WERI-Rb-1 (cell line): ENCODE measurements at regions not wholly inside any gene's neighbourhood (a gene's known extent, or its start where the extent isn't known, plus 50 kb on each side); places are given as distances from the start of the nearest gene placed in this dataset.

Experiments
- DNase-seq: peaks from one replicate; pipeline ENCODE4 v3.0.0-alpha.2; 2020
- H3K27ac ChIP-seq: fragments of 250-450 bp; sonication (Bioruptor Pico); 2 replicates; pipeline ENCODE4 v1.5.1; 2020; ENCODE audit warnings: mild to moderate bottlenecking, moderate library complexity
- H3K27me3 ChIP-seq: fragments of 250-450 bp; sonication (Bioruptor Pico); 2 replicates; pipeline ENCODE4 v1.5.1; 2021; ENCODE audit warnings: mild to moderate bottlenecking, low read depth, moderate library complexity; ENCODE audit not compliant: insufficient read depth, severe bottlenecking
- H3K36me3 ChIP-seq: fragments of 250-450 bp; sonication (Bioruptor Pico); 2 replicates; pipeline ENCODE4 v1.5.1; 2020; ENCODE audit warnings: mild to moderate bottlenecking, moderate library complexity
- H3K4me3 ChIP-seq: 2 replicates; pipeline ENCODE4 v1.5.1; 2011; ENCODE audit warnings: low read depth, mild to moderate bottlenecking, control low read depth, low read length
- H3K9me3 ChIP-seq: fragments of 250-450 bp; sonication (Bioruptor Pico); 2 replicates; pipeline ENCODE4 v1.5.1; 2021; ENCODE audit warnings: mild to moderate bottlenecking, moderate library complexity; ENCODE audit not compliant: severe bottlenecking
- CTCF ChIP-seq: IDR thresholded peaks from 2 replicates; pipeline ENCODE4 v1.5.1; 2011; ENCODE audit warnings: low read depth, mild to moderate bottlenecking, control low read depth, inconsistent platforms, low read length

- Histone ChIP-seq H3K4me3 (no peak overlapping the region), H3K27ac (no peak overlapping the region), H3K27me3 (no peaks in the 10 kb centered on the region), H3K9me3 (no peaks in the 10 kb centered on the region), H3K36me3 (no peaks in the 10 kb centered on the region)
- no peak for DNase-seq
- no peak for TF ChIP-seq CTCF
Measured at GRCh38 chr13:50441130-50441529, 402.4 kb downstream of the DLEU7 start.

DNA sequence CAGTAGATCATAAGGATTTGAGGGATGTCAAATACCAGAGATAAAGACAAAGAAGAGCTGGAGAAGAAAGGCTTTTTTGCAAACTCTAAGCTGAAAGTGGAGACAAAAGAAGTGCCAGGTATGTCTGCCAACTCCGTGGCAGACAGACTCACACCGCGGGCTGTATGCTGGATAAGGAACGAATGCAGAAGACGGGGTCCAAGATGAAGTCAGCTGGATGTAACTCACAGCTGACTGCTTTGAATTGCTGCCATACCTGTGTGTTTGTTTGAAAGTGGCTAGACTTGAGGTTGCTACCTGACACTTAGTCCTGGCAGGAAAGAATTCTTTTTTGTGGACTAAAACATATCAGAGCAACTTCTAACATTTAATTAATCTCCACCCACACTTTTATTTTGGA lies 398.8 kb downstream of the DLEU7 start:
- no peak for DNase-seq
- Histone ChIP-seq H3K9me3 (no peaks in the 10 kb centered on the region), H3K4me3 (no peak overlapping the region), H3K27me3 (no peaks in the 10 kb centered on the region), H3K27ac (no peak overlapping the region), H3K36me3 (no peaks in the 10 kb centered on the region)
- TF ChIP-seq CTCF = no peak

DNA sequence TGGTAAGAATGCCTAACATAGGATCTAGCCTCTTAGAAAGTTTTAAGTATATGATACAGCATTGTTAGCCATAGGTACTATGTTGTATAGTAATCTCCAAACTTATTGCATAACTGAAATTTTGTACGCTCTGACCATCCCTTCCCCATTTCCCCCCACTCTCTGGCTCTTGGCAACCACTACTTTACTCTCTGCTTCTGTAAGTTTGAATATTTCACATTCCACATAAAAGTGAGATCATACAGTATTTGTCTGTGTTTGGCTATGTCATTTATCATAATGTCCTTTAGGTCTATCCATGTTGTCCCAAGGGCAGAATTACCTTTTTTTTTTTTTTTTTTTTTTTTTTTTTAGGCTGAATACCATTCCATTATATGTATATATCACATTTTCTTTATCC lies 396.9 kb downstream of the DLEU7 start:
- H3K27me3 ChIP-seq = no peaks in the 10 kb centered on the region
- H3K4me3 ChIP-seq = no peak overlapping the region
- no peak for DNase-seq
- no peak overlapping the region for H3K27ac ChIP-seq
- no peaks in the 10 kb centered on the region for H3K9me3 ChIP-seq
- H3K36me3 ChIP-seq = no peaks in the 10 kb centered on the region
- TF ChIP-seq CTCF = no peak

GRCh38 chr13:50448535-50448998 lies 394.9 kb downstream of the DLEU7 start:
- Histone ChIP-seq H3K4me3 (no peak overlapping the region), H3K27me3 (no peaks in the 10 kb centered on the region), H3K27ac (no peak overlapping the region), H3K36me3 (no peaks in the 10 kb centered on the region), H3K9me3 (no peaks in the 10 kb centered on the region)
- TF ChIP-seq CTCF = no peak
- no peak for DNase-seq

DNA sequence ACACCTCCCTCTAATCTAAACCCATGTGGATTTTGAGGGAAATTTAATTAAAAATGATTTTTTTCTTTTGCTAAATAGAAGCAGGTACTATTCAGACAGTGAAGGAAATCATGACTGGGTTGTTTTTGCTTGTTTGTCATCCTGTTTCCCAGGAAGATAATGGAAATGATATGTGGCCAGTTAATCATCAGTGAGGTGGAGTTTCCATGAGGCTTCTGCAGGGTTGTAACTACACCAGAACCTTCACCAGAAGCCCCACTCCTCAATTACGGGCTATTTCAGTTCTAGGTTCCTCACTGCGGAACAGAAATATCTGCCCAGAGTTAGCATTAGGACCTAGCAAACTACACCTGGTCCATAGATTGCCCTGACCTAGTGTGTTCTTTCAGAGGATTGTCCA lies 394.0 kb downstream of the DLEU7 start:
- no peaks in the 10 kb centered on the region for H3K27me3 ChIP-seq
- no peak for DNase-seq
- no peak overlapping the region for H3K4me3 ChIP-seq
- H3K36me3 ChIP-seq = no peaks in the 10 kb centered on the region
- no peak overlapping the region for H3K27ac ChIP-seq
- TF ChIP-seq CTCF = no peak
- no peaks in the 10 kb centered on the region for H3K9me3 ChIP-seq

GRCh38 chr13:50450279-50450678 lies 393.2 kb downstream of the DLEU7 start:
- no peak for DNase-seq
- no peaks in the 10 kb centered on the region for H3K36me3 ChIP-seq

More at GRCh38 chr13:50450279-50450678, 393.2 kb downstream of the DLEU7 start:
- Histone ChIP-seq H3K27me3 (no peaks in the 10 kb centered on the region), H3K4me3 (no peak overlapping the region), H3K9me3 (no peaks in the 10 kb centered on the region), H3K27ac (no peak overlapping the region)
- no peak for TF ChIP-seq CTCF
